ENCODE measurements at regions not wholly inside any gene's neighbourhood (a gene's known extent, or its start where the extent isn't known, plus 50 kb on each side); places are given as distances from the start of the nearest gene placed in this dataset.

- Mint-ChIP-seq H3K27me3 (ENCODE audit: low read depth, unreplicated experiment) (peaks cover 39% of the 10 kb centered on the region), H3K27ac (ENCODE audit: unreplicated experiment) (no peak overlapping the region), H3K36me3 (ENCODE audit: low read depth, unreplicated experiment) (no peaks in the 10 kb centered on the region), H3K9me3 (ENCODE audit: unreplicated experiment) (no peaks in the 10 kb centered on the region), H3K4me3 (ENCODE audit: unreplicated experiment) (no peak overlapping the region), H3K4me1 (ENCODE audit: low read depth, unreplicated experiment) (peaks cover 5% of the 10 kb centered on the region)
- Histone ChIP-seq H3K27ac (ENCODE audit: low read depth, low read length) (no peak overlapping the region), H3K4me2 (ENCODE audit: low read length) (no peak overlapping the region), H3K4me3 (ENCODE audit: insufficient read depth, low read depth, low read length) (no peak overlapping the region), H4K20me1 (ENCODE audit: insufficient read depth, low read length) (no peaks in the 10 kb centered on the region), H3K9ac (ENCODE audit: low read length) (no peak overlapping the region), H3K4me1 (ENCODE audit: insufficient read depth, low read length) (no peaks in the 10 kb centered on the region), H3K36me3 (ENCODE audit: insufficient read depth, low read length) (no peaks in the 10 kb centered on the region), H2AFZ (ENCODE audit: low read depth, low read length) (no peak overlapping the region), H3K27me3 (ENCODE audit: insufficient read depth, low read length) (no peaks in the 10 kb centered on the region), H3K79me2 (ENCODE audit: insufficient read depth, low read length) (no peaks in the 10 kb centered on the region), H3K9me3 (ENCODE audit: insufficient read depth, low read depth, low read length) (no peaks in the 10 kb centered on the region)
- TF ChIP-seq EZH2 (IDR thresholded peaks at IDR 0.05; ENCODE audit: insufficient read depth, low read length) (no peak), CTCF (IDR thresholded peaks at IDR 0.05; ENCODE audit: insufficient read depth, low read depth, low read length) (no peak)
- FAIRE-seq (no peak), DNase-seq (ENCODE audit: low read depth) (no peak)
Measured at GRCh38 chr16:86893506-86893905, 315.2 kb downstream of the FOXL1 start.

- no peak for FAIRE-seq
Measured at GRCh38 chr16:86894029-86894567, 315.7 kb downstream of the FOXL1 start.

More at GRCh38 chr16:86894029-86894567, 315.7 kb downstream of the FOXL1 start:
- H4K20me1 ChIP-seq (ENCODE audit: insufficient read depth, low read length) = no peaks in the 10 kb centered on the region
- H3K36me3 Mint-ChIP-seq (ENCODE audit: low read depth, unreplicated experiment) = no peaks in the 10 kb centered on the region
- no peaks in the 10 kb centered on the region for H3K36me3 ChIP-seq (ENCODE audit: insufficient read depth, low read length)
- no peak overlapping the region for H3K4me2 ChIP-seq (ENCODE audit: low read length)
- peaks cover 40% of the 10 kb centered on the region for H3K27me3 Mint-ChIP-seq (ENCODE audit: low read depth, unreplicated experiment)
- H3K27me3 ChIP-seq (ENCODE audit: insufficient read depth, low read length) = no peaks in the 10 kb centered on the region
- H3K9me3 Mint-ChIP-seq (ENCODE audit: unreplicated experiment) = no peaks in the 10 kb centered on the region
- H3K27ac Mint-ChIP-seq (ENCODE audit: unreplicated experiment) = no peak overlapping the region
- no peak overlapping the region for H3K4me3 ChIP-seq (ENCODE audit: insufficient read depth, low read depth, low read length)
- H3K79me2 ChIP-seq (ENCODE audit: insufficient read depth, low read length) = no peaks in the 10 kb centered on the region
- no peak overlapping the region for H3K27ac ChIP-seq (ENCODE audit: low read depth, low read length)
- no peak overlapping the region for H2AFZ ChIP-seq (ENCODE audit: low read depth, low read length)
- no peak for DNase-seq (ENCODE audit: low read depth)
- no peak overlapping the region for H3K9ac ChIP-seq (ENCODE audit: low read length)
- H3K9me3 ChIP-seq (ENCODE audit: insufficient read depth, low read depth, low read length) = no peaks in the 10 kb centered on the region
- no peak overlapping the region for H3K4me3 Mint-ChIP-seq (ENCODE audit: unreplicated experiment)
- no peak for TF ChIP-seq EZH2 (IDR thresholded peaks at IDR 0.05; ENCODE audit: insufficient read depth, low read length)
- TF ChIP-seq CTCF (IDR thresholded peaks at IDR 0.05; ENCODE audit: insufficient read depth, low read depth, low read length) = no peak
- H3K4me1 ChIP-seq (ENCODE audit: insufficient read depth, low read length) = peaks cover 2% of the 10 kb centered on the region
- H3K4me1 Mint-ChIP-seq (ENCODE audit: low read depth, unreplicated experiment) = peaks cover 5% of the 10 kb centered on the region

Data from astrocyte (in vitro differentiated cells and primary cell).